GM12875 (cell line): ENCODE measurements at regions not wholly inside any gene's neighbourhood (a gene's known extent, or its start where the extent isn't known, plus 50 kb on each side); places are given as distances from the start of the nearest gene placed in this dataset.

ENCODE experiments used
- H3K4me3 ChIP-seq: one replicate; pipeline ENCODE4 v1.5.1; 2011; ENCODE audit warnings: low read depth, low read length, control low read depth
- CTCF ChIP-seq: IDR thresholded peaks from 2 replicates; pipeline ENCODE4 v1.5.1; 2011; ENCODE audit warnings: low read depth, mild to moderate bottlenecking, control low read depth, inconsistent platforms, low read length, moderate library complexity, borderline replicate concordance; ENCODE audit not compliant: insufficient read depth

- no peak for TF ChIP-seq CTCF
- H3K4me3 ChIP-seq = no peak overlapping the region
These were observed 441.1 kb downstream of the LRATD1 start for GRCh38 chr2:15073664-15074063.

- H3K4me3 ChIP-seq = no peak overlapping the region
- no peak for TF ChIP-seq CTCF
These were observed 441.8 kb downstream of the LRATD1 start for GRCh38 chr2:15074319-15074718.

GRCh38 chr2:15074751-15075700 is 442.5 kb downstream of the LRATD1 start:
- TF ChIP-seq CTCF = no peak
- H3K4me3 ChIP-seq = no peak overlapping the region

- H3K4me3 ChIP-seq = no peak overlapping the region
- TF ChIP-seq CTCF = no peak
These were observed 444.2 kb downstream of the LRATD1 start for GRCh38 chr2:15076668-15077067.

GRCh38 chr2:15081356-15081755 is 448.8 kb downstream of the LRATD1 start:
- no peak for TF ChIP-seq CTCF
- no peak overlapping the region for H3K4me3 ChIP-seq

- no peak for TF ChIP-seq CTCF
- no peak overlapping the region for H3K4me3 ChIP-seq
These were observed 449.9 kb downstream of the LRATD1 start for GRCh38 chr2:15082105-15083058.
